A673 (cell line): ENCODE measurements at regions not wholly inside any gene's neighbourhood (a gene's known extent, or its start where the extent isn't known, plus 50 kb on each side); places are given as distances from the start of the nearest gene placed in this dataset.

Experiments used
- CTCF ChIP-seq: fragments of 300-800, 200-600 bp; sonication (generic); conservative IDR thresholded peaks from 2 replicates; pipeline ENCODE4 v1.5.1; 2017; ENCODE audit warnings: low read depth, mild to moderate bottlenecking, antibody characterized with exemption, low read length, moderate library complexity, mixed read lengths
- EZH2 ChIP-seq: fragments of 200-600 bp; sonication (generic); IDR thresholded peaks from 2 replicates; pipeline ENCODE4 v1.6.1; 2017; ENCODE audit warnings: borderline replicate concordance, low read depth, mild to moderate bottlenecking, mixed read lengths, antibody characterized with exemption, low read length; ENCODE audit not compliant: poor library complexity, severe bottlenecking

DNA sequence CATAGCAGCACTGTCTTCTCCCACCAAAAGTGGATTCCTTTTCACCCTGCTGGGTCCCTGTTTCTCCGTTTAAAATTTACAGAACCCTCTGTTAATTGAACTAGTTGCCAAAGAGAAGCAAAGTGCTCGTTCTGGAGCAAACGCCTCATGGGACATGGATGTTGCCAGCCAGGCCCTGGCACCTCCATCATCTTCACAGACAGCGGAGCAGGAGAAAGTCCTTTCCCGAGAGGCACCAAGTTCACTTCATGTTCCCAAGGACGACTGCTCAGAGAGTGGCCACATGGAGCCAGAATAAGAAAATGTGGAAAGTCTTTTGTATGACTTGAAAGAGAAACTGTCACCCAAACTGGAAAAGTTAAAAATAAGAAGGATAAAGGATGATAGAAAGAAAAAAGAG lies 151.5 kb downstream of the SOX1 start:
- no peak for TF ChIP-seq CTCF
- TF ChIP-seq EZH2 = no peak
